ENCODE measurements at regions not wholly inside any gene's neighbourhood (a gene's known extent, or its start where the extent isn't known, plus 50 kb on each side); places are given as distances from the start of the nearest gene placed in this dataset.

DNA sequence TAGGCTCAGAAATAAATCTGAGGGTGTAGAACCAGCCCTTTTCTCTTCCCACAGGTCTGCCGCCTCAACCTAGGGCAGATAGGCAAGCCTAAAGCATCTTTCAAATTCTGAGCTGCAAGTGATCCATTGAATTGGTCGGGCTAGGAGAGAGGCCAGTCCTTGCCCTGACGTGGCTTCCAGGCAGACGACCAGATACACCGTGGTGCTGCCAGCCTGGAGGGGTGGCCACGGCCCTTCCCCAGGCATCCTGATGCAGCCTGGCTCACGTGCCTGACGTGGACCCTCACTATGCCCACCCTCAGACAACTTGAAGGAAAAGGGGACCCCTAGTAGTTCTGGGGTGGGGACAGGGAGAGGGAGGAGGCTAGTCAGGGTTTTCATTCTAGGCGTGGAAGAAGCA, 859.3 kb upstream of the KLHL1 start:
- TF ChIP-seq CTCF (IDR thresholded peaks at IDR 0.05; ENCODE audit: insufficient read depth, low read length, poor library complexity, severe bottlenecking) = no peak
- TF ChIP-seq EZH2phosphoT487 (conservative IDR thresholded peaks at IDR 0.05; ENCODE audit: low read length) = no peak
